T-cell (primary cell): ENCODE measurements at regions not wholly inside any gene's neighbourhood (a gene's known extent, or its start where the extent isn't known, plus 50 kb on each side); places are given as distances from the start of the nearest gene placed in this dataset.
"Not testable (repeated sequence)": the region's sequence is repeated elsewhere in the genome, so short reads cannot be mapped to it uniquely, and the experiment has no call there.

ENCODE experiments used
- ATAC-seq, 4 experiments: fragments of 200-7000 bp in 3 of 4; fragments of 150-1000 bp in 1 of 4; cut with Tn5 transposase; replicated peaks in 1 of 4; 1 replicate in 3 of 4; 2 replicates in 1 of 4; pipeline ENCODE4 v1.10.0; 2021; ENCODE audit warnings: moderate library complexity in 3 of 4, mild to moderate bottlenecking in 2 of 4, moderate number of reproducible peaks in 1 of 4
- CTCF ChIA-PET, 2 donors: fragments of 300-600 bp; sonication (Branson Sonifier 250); formaldehyde crosslinking; loops; one replicate each; lab custom pipeline; 2022; ENCODE audit warnings: antibody characterized with exemption in 2 of 2; lab: Charles Lee
- POLR2A ChIA-PET, 2 donors: fragments of 300-600 bp; sonication (Branson Sonifier 250); formaldehyde crosslinking; loops; one replicate each; lab custom pipeline; 2022; ENCODE audit warnings: antibody characterized with exemption in 2 of 2; lab: Charles Lee
- DNase-seq, 35 experiments: peaks; one replicate each; pipeline versions ENCODE4 v3.0.0 to v3.0.0-alpha.2; 2013 to 2023
- H3K27ac ChIP-seq: one replicate; pipeline ENCODE4 v1.5.1; 2013; ENCODE audit warnings: low read length
- H3K27me3 ChIP-seq, 2 experiments: replicated peaks in 1 of 2; 1 replicate in 1 of 2; 2 replicates in 1 of 2; pipeline versions ENCODE4 v1.6.1 to v1.7.0; 2013; ENCODE audit warnings: low read length in 1 of 2, mixed read lengths in 1 of 2; ENCODE audit not compliant: control insufficient read depth in 2 of 2, insufficient read depth in 2 of 2; ENCODE audit errors: extremely low read depth in 1 of 2
- H3K36me3 ChIP-seq, 2 donors: 1 replicate in 1 of 2; 2 replicates in 1 of 2; pipeline versions ENCODE4 v1.6.1 to v1.7.0; 2013; ENCODE audit warnings: low read length in 1 of 2; ENCODE audit not compliant: control insufficient read depth in 2 of 2, insufficient read depth in 1 of 2; ENCODE audit errors: extremely low read depth in 1 of 2
- H3K4me1 ChIP-seq, 2 experiments: 1 replicate in 1 of 2; 2 replicates in 1 of 2; pipeline versions ENCODE4 v1.6.1 to v1.7.0; 2013; ENCODE audit warnings: low read length in 2 of 2, mixed read lengths in 1 of 2; ENCODE audit not compliant: insufficient read depth in 2 of 2, control insufficient read depth in 1 of 2; ENCODE audit errors: extremely low read depth in 1 of 2
- H3K4me3 ChIP-seq, 2 donors: 1 replicate in 1 of 2; 2 replicates in 1 of 2; pipeline versions ENCODE4 v1.5.1 to v1.7.0; 2013; ENCODE audit warnings: mild to moderate bottlenecking in 2 of 2, low read length in 1 of 2, moderate library complexity in 1 of 2; ENCODE audit not compliant: control insufficient read depth in 1 of 2; ENCODE audit errors: extremely low read depth in 1 of 2
- H3K9me3 ChIP-seq: 2 replicates; pipeline ENCODE4 v1.7.0; 2013
- H3K27ac Mint-ChIP-seq, 2 donors: one replicate each; pipeline ENCODE4 v1.8.0; 2020 to 2021; ENCODE audit warnings: mild to moderate bottlenecking in 2 of 2, mixed read lengths in 2 of 2
- H3K27me3 Mint-ChIP-seq, 2 donors: one replicate each; pipeline ENCODE4 v1.8.0; 2021 to 2022; ENCODE audit warnings: mixed read lengths in 2 of 2
- H3K36me3 Mint-ChIP-seq: one replicate; pipeline ENCODE4 v1.8.0; 2021; ENCODE audit warnings: mixed read lengths
- H3K4me1 Mint-ChIP-seq, 3 donors: one replicate each; pipeline ENCODE4 v1.8.0; 2020 to 2022; ENCODE audit warnings: mixed read lengths in 3 of 3, mild to moderate bottlenecking in 1 of 3
- H3K4me3 Mint-ChIP-seq, 3 donors: one replicate each; pipeline ENCODE4 v1.8.0; 2020 to 2022; ENCODE audit warnings: mild to moderate bottlenecking in 3 of 3, mixed read lengths in 3 of 3, moderate library complexity in 3 of 3
- H3K9me3 Mint-ChIP-seq, 3 donors: one replicate each; pipeline ENCODE4 v1.8.0; 2020 to 2022; ENCODE audit warnings: mixed read lengths in 3 of 3
- WGBS: methylation state at CpG from one replicate; pipeline ENCODE4 v1.1.5; 2013; ENCODE audit warnings: missing lambda C conversion rate; ENCODE audit not compliant: insufficient coverage; 5-methylcytosine and 5-hydroxymethylcytosine counted together

DNA sequence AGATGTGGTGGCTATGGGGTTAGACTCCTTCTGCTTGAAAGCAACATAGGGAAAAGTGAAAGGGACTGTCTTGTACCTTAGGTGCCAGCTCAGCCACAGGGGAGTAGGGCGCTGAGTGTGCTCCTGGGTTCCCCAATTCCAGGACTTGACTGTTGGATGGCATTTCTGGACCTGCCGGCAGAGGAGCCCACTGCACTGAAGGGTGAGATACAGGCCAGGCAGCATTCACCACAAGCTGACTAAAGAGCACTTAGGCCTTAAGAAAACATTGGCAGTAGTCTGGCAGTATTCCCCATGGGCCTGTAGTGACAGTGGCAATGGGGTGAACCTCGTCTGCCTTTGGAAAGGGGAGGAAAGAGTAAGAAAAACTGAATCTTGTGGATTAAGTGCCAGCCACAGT, 67.1 kb upstream of the TMTC2 start:
- DNase-seq, result no peak
- Mint-ChIP-seq H3K9me3 (no peaks in the 10 kb centered on the region), H3K4me1 (no peaks in the 10 kb centered on the region), H3K36me3 (no peaks in the 10 kb centered on the region), H3K27ac (no peak overlapping the region), H3K27me3 (no peaks in the 10 kb centered on the region), H3K4me3 (no peak overlapping the region)
- 76% methylated on average over 2 of the region's 3 CpGs for WGBS
- H3K4me1 ChIP-seq, result no peaks in the 10 kb centered on the region
- POLR2A ChIA-PET, result no interaction called here
- no peak overlapping the region for H3K27ac ChIP-seq
- no peak overlapping the region for H3K4me3 ChIP-seq
- no peaks in the 10 kb centered on the region for H3K9me3 ChIP-seq
- peaks cover 0 to 2% of the 10 kb centered on the region in 2 experiments for H3K27me3 ChIP-seq
- no peak for ATAC-seq
- CTCF ChIA-PET, result no interaction called here
- H3K36me3 ChIP-seq, result no peaks in the 10 kb centered on the region

- POLR2A ChIA-PET, result no interaction called here
- no CpG with 5 or more reads among the region's 3 CpGs for WGBS
These were observed 65.8 kb upstream of the TMTC2 start for GRCh38 chr12:82620917-82621316.

DNA sequence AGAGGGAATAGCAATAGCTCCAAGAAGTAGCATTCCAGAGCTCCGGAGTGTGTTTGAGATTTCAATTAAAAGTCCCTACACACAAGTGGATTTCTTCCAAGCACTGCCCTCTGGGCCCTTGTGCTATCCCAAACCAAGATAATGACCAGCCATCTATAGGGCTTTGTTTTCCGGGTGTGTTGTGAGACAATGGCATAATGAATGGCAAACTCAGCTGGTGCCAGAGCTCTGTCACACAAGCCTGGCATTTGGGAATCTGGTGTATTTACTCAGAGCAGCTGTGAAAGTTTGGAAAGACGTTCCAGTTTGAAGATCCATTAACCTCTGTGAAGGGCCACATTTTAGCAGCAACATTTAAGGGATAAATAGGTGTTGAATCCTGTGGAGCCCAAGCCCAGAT, 61.2 kb upstream of the TMTC2 start:
- CTCF ChIA-PET, result no interaction called here
- 29% methylated on average over 1 of the region's 3 CpGs for WGBS
- no peaks in the 10 kb centered on the region for H3K36me3 Mint-ChIP-seq
- H3K4me1 Mint-ChIP-seq, result no peaks in the 10 kb centered on the region
- POLR2A ChIA-PET, result no interaction called here
- Histone ChIP-seq H3K27ac (no peak overlapping the region), H3K4me1 (no peaks in the 10 kb centered on the region), H3K36me3 (no peaks in the 10 kb centered on the region), H3K4me3 (no peak overlapping the region), H3K27me3 (no peaks in the 10 kb centered on the region), H3K9me3 (no peaks in the 10 kb centered on the region)
- no peak overlapping the region for H3K27ac Mint-ChIP-seq
- DNase-seq (no peak), ATAC-seq (no peak)
- H3K9me3 Mint-ChIP-seq, result no peaks in the 10 kb centered on the region
- no peaks in the 10 kb centered on the region for H3K27me3 Mint-ChIP-seq
- no peak overlapping the region for H3K4me3 Mint-ChIP-seq

More at GRCh38 chr12:82620917-82621316, 65.8 kb upstream of the TMTC2 start:
- ATAC-seq (no peak), DNase-seq (no peak)
- no peaks in the 10 kb centered on the region for H3K27me3 Mint-ChIP-seq
- CTCF ChIA-PET, result no interaction called here
- H3K36me3 Mint-ChIP-seq, result no peaks in the 10 kb centered on the region
- no peaks in the 10 kb centered on the region for H3K4me1 ChIP-seq
- peaks cover 0 to 2% of the 10 kb centered on the region in 2 experiments for H3K27me3 ChIP-seq
- no peaks in the 10 kb centered on the region for H3K9me3 Mint-ChIP-seq
- no peak overlapping the region for H3K27ac ChIP-seq
- no peaks in the 10 kb centered on the region for H3K4me1 Mint-ChIP-seq
- no peaks in the 10 kb centered on the region for H3K9me3 ChIP-seq
- no peaks in the 10 kb centered on the region for H3K36me3 ChIP-seq
- no peak overlapping the region for H3K27ac Mint-ChIP-seq
- H3K4me3 ChIP-seq, result no peak overlapping the region
- H3K4me3 Mint-ChIP-seq, result no peak overlapping the region

DNA sequence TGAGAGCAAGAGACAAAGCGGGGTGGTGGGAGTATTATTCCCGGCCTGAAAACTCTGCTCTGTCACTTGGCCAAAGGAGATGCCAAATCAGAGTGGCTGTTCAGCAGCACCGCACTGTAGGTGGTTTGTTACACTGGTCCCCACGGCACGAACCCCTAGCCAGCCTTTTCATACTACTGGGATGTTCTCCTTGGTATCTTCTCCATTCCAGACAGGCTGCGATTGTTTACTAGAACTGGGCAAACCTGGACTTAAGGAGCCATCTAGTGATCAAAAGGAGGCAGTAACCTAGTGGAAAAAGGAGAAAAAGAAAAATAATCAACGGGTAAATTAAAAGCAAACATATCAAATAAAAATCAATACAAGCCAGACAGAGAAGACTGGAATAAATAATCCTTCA, 58.9 kb upstream of the TMTC2 start:
- ChIA-PET CTCF (no interaction called here), POLR2A (no interaction called here)
- no peak overlapping the region for H3K27ac Mint-ChIP-seq
- H3K4me3 ChIP-seq, result no peak overlapping the region
- H3K27me3 ChIP-seq, result no peaks in the 10 kb centered on the region
- no peaks in the 10 kb centered on the region for H3K4me1 Mint-ChIP-seq
- no peak for ATAC-seq
- H3K36me3 Mint-ChIP-seq, result no peaks in the 10 kb centered on the region
- peaks cover 0 to 8% (median 0%) of the 10 kb centered on the region in 3 donors for H3K9me3 Mint-ChIP-seq
- WGBS, result no CpG with 5 or more reads among the region's 7 CpGs
- H3K9me3 ChIP-seq, result no peaks in the 10 kb centered on the region
- no peaks in the 10 kb centered on the region for H3K4me1 ChIP-seq
- no peak overlapping the region for H3K27ac ChIP-seq
- H3K36me3 ChIP-seq, result no peaks in the 10 kb centered on the region
- H3K4me3 Mint-ChIP-seq, result no peak overlapping the region
- DNase-seq, result no peak
- H3K27me3 Mint-ChIP-seq, result no peaks in the 10 kb centered on the region

GRCh38 chr12:82634495-82635258, 52.0 kb upstream of the TMTC2 start:
- DNase-seq, H3K27ac Mint-ChIP-seq, H3K27me3 ChIP-seq, H3K4me1 ChIP-seq, H3K36me3 ChIP-seq, CTCF ChIA-PET, ATAC-seq, H3K4me1 Mint-ChIP-seq, H3K4me3 Mint-ChIP-seq, H3K9me3 ChIP-seq, H3K27me3 Mint-ChIP-seq, H3K4me3 ChIP-seq, H3K36me3 Mint-ChIP-seq, H3K27ac ChIP-seq: not testable (repeated sequence)
- peaks cover 0 to 11% (median 0%) of the 10 kb centered on the region in 3 donors for H3K9me3 Mint-ChIP-seq
- 72% methylated on average over 7 of the region's 8 CpGs for whole genome bisulfite sequencing
- POLR2A ChIA-PET, result interaction anchor here in 1 of 2 donors (0.5 kb wide), 1 partner anchor 1647 kb away, joined by 3 read pairs; no protein-coding TSS in a partner anchor

- WGBS, result 83% methylated on average over 7 of the region's 9 CpGs
- ChIA-PET CTCF (no interaction called here), POLR2A (no interaction called here)
- Histone ChIP-seq H3K27me3 (peaks cover 0 to 3% of the 10 kb centered on the region in 2 experiments), H3K27ac (no peak overlapping the region), H3K4me1 (no peaks in the 10 kb centered on the region), H3K4me3 (no peak overlapping the region), H3K36me3 (no peaks in the 10 kb centered on the region), H3K9me3 (no peaks in the 10 kb centered on the region)
- Mint-ChIP-seq H3K4me1 (no peaks in the 10 kb centered on the region), H3K9me3 (peaks cover 0 to 11% (median 0%) of the 10 kb centered on the region in 3 donors), H3K4me3 (no peak overlapping the region), H3K27ac (no peak overlapping the region), H3K36me3 (no peaks in the 10 kb centered on the region), H3K27me3 (no peaks in the 10 kb centered on the region)
- no peak for DNase-seq
- ATAC-seq, result no peak
These were observed 51.4 kb upstream of the TMTC2 start for GRCh38 chr12:82635263-82635662.
